HCT116 (cell line): ENCODE measurements at regions not wholly inside any gene's neighbourhood (a gene's known extent, or its start where the extent isn't known, plus 50 kb on each side); places are given as distances from the start of the nearest gene placed in this dataset.

Source experiments
- ATAC-seq: fragments of 200-7000 bp; cut with Tn5 transposase; 2 replicates; pipeline ENCODE4 v1.9.1; 2020; ENCODE audit warnings: mild to moderate bottlenecking, moderate library complexity
- BruUV-seq: library from RNA; stranded (reverse); fragments of 400-500 nt; replicated peaks from 2 replicates; lab custom pipeline; 2021; lab: Mats Ljungman, UMichigan
- CTCF ChIA-PET: fragments of 300-600 bp; sonication (Branson Sonifier 250); formaldehyde crosslinking; loops from one replicate; lab custom pipeline; 2021; ENCODE audit warnings: antibody characterized with exemption; lab: Charles Lee
- POLR2A ChIA-PET: fragments of 300-600, 350-600 bp; sonication (Branson Sonifier 250); formaldehyde crosslinking; loops from one replicate; lab custom pipeline; 2021; ENCODE audit warnings: antibody characterized with exemption; lab: Charles Lee
- RAD21 ChIA-PET, 2 experiments: fragments of 300-600 bp; sonication (Branson Sonifier 250); formaldehyde crosslinking; loops; one replicate each; lab custom pipeline; 2023; ENCODE audit warnings: low total read pairs in 2 of 2; ENCODE audit not compliant: uncharacterized antibody in 2 of 2, unreplicated experiment in 2 of 2, low non-redundant PET in 1 of 2; lab: Charles Lee
- DNase-seq: peaks from one replicate; pipeline ENCODE4 v3.0.0-alpha.2; 2010; ENCODE audit warnings: low read depth, low spot score
- H2AFZ ChIP-seq: fragments of 200-600 bp; shearing (Covaris generic), sonication (generic); 2 replicates; pipeline ENCODE4 v1.6.1; 2017; ENCODE audit warnings: low read depth, mixed run types, mixed read lengths, antibody characterized with exemption, low read length; ENCODE audit not compliant: poor library complexity, severe bottlenecking
- H3K27ac ChIP-seq: 2 replicates; pipeline ENCODE4 v1.5.1; 2012; ENCODE audit warnings: low read depth, low read length
- H3K27me3 ChIP-seq: fragments of 200-600 bp; sonication (generic); 2 replicates; pipeline ENCODE4 v1.6.1; 2016; ENCODE audit warnings: mixed run types, low read length, mixed read lengths; ENCODE audit not compliant: insufficient read depth
- H3K36me3 ChIP-seq, 2 experiments: fragments of 200-500 bp in 1 of 2; fragments of 200-600 bp in 1 of 2; sonication (Bioruptor generic) in 1 of 2; sonication (generic) in 1 of 2; 2 replicates each; pipeline versions ENCODE4 v1.5.1 to v1.6.1; 2014 to 2016; ENCODE audit warnings: low read length in 2 of 2, inconsistent platforms in 1 of 2, mixed read lengths in 1 of 2, mixed run types in 1 of 2; ENCODE audit not compliant: insufficient read depth in 2 of 2, control insufficient read depth in 1 of 2
- H3K4me1 ChIP-seq, 2 experiments: fragments of 200-600 bp in 1 of 2; sonication (generic) in 1 of 2; 2 replicates each; pipeline versions ENCODE4 v1.5.1 to v1.6.1; 2012 to 2017; ENCODE audit warnings: low read length in 2 of 2, inconsistent platforms in 1 of 2, mild to moderate bottlenecking in 1 of 2, mixed read lengths in 1 of 2, mixed run types in 1 of 2, moderate library complexity in 1 of 2; ENCODE audit not compliant: insufficient read depth in 2 of 2, control insufficient read depth in 1 of 2
- H3K4me2 ChIP-seq: fragments of 200-600 bp; sonication (generic); 2 replicates; pipeline ENCODE4 v1.6.1; 2017; ENCODE audit warnings: mixed run types, low read length, mixed read lengths
- H3K4me3 ChIP-seq, 2 experiments: fragments of 200-600 bp in 1 of 2; sonication (generic) in 1 of 2; replicated peaks in 1 of 2; 2 replicates each; pipeline ENCODE4 v1.5.1; 2011 to 2016; ENCODE audit warnings: low read length in 2 of 2, control low read depth in 1 of 2, low read depth in 1 of 2, mild to moderate bottlenecking in 1 of 2, mixed read lengths in 1 of 2, mixed run types in 1 of 2
- H3K79me2 ChIP-seq: fragments of 200-600 bp; sonication (generic); 2 replicates; pipeline ENCODE4 v1.6.1; 2017; ENCODE audit warnings: mild to moderate bottlenecking, mixed run types, low read length, moderate library complexity, mixed read lengths; ENCODE audit not compliant: insufficient read depth
- H3K9ac ChIP-seq: fragments of 200-600 bp; sonication (generic); 2 replicates; pipeline ENCODE4 v1.6.1; 2016; ENCODE audit warnings: low read length, mixed read lengths
- H3K9me2 ChIP-seq: fragments of 200-600 bp; sonication (generic), shearing (Covaris generic); 2 replicates; pipeline ENCODE4 v1.6.1; 2017; ENCODE audit warnings: mixed run types, mild to moderate bottlenecking, moderate library complexity; ENCODE audit not compliant: insufficient read depth
- H3K9me3 ChIP-seq, 2 experiments: fragments of 200-500 bp in 1 of 2; fragments of 200-600 bp in 1 of 2; sonication (Bioruptor generic) in 1 of 2; sonication (generic) in 1 of 2; 2 replicates each; pipeline ENCODE4 v1.6.1; 2014 to 2017; ENCODE audit warnings: low read length in 2 of 2, mixed read lengths in 2 of 2, inconsistent platforms in 1 of 2, low read depth in 1 of 2, mild to moderate bottlenecking in 1 of 2, mixed run types in 1 of 2, moderate library complexity in 1 of 2; ENCODE audit not compliant: control insufficient read depth in 1 of 2, insufficient read depth in 1 of 2
- H4K20me1 ChIP-seq: fragments of 200-600 bp; sonication (generic), shearing (Covaris generic); 2 replicates; pipeline ENCODE4 v1.6.1; 2017; ENCODE audit warnings: mixed run types, mild to moderate bottlenecking, moderate library complexity; ENCODE audit not compliant: insufficient read depth
- CBX3 ChIP-seq: IDR thresholded peaks from 2 replicates; pipeline ENCODE4 v1.6.1; 2012; ENCODE audit warnings: low read depth
- CEBPB ChIP-seq: IDR thresholded peaks from 2 replicates; pipeline ENCODE4 v1.6.1; 2012; ENCODE audit warnings: low read depth
- CTCF ChIP-seq, 3 experiments: fragments of 200-600 bp in 1 of 3; sonication (generic) in 1 of 3; IDR thresholded peaks in 2 of 3; conservative IDR thresholded peaks in 1 of 3; 2 replicates each; pipeline ENCODE4 v1.5.1; 2012 to 2017; ENCODE audit warnings: low read depth in 2 of 3, low read length in 2 of 3, antibody characterized with exemption in 1 of 3, borderline replicate concordance in 1 of 3, control low read depth in 1 of 3, mild to moderate bottlenecking in 1 of 3, mixed read lengths in 1 of 3, mixed run types in 1 of 3, moderate library complexity in 1 of 3; ENCODE audit not compliant: insufficient read depth in 1 of 3
- EGR1 ChIP-seq: IDR thresholded peaks from 2 replicates; pipeline ENCODE4 v1.6.1; 2012; ENCODE audit warnings: low read depth
- EZH2 ChIP-seq: fragments of 200-600 bp; sonication (generic); IDR thresholded peaks from 2 replicates; pipeline ENCODE4 v1.6.1; 2017; ENCODE audit warnings: antibody characterized with exemption, mixed run types
- EZH2phosphoT487 ChIP-seq: fragments of 200-600 bp; IDR thresholded peaks from 2 replicates; pipeline ENCODE4 v1.6.1; 2018; ENCODE audit warnings: antibody characterized with exemption, borderline replicate concordance
- FOSL1 ChIP-seq: IDR thresholded peaks from 2 replicates; pipeline ENCODE4 v1.6.1; 2012; ENCODE audit warnings: low read depth
- JUND ChIP-seq: IDR thresholded peaks from 2 replicates; pipeline ENCODE4 v1.6.1; 2012
- POLR2A ChIP-seq: IDR thresholded peaks from 2 replicates; pipeline ENCODE4 v1.7.0; 2011; ENCODE audit warnings: borderline replicate concordance; ENCODE audit not compliant: insufficient read depth, insufficient read length; ENCODE audit errors: extremely low read depth
- SIN3A ChIP-seq: IDR thresholded peaks from 2 replicates; pipeline ENCODE4 v1.6.1; 2012; ENCODE audit warnings: low read depth
- YY1 ChIP-seq: IDR thresholded peaks from 2 replicates; pipeline ENCODE4 v1.6.1; 2011; ENCODE audit warnings: low read length, low read depth, moderate library complexity, mild to moderate bottlenecking; ENCODE audit not compliant: insufficient replicate concordance; ENCODE audit errors: extremely low read depth
- ZBTB33 ChIP-seq: IDR thresholded peaks from 2 replicates; pipeline ENCODE4 v1.6.1; 2011; ENCODE audit warnings: mild to moderate bottlenecking, low read length, moderate library complexity; ENCODE audit not compliant: insufficient replicate concordance; ENCODE audit errors: extremely low read depth
- ZFX ChIP-seq: fragments of 450-650 bp; IDR thresholded peaks from 2 replicates; pipeline ENCODE4 v1.6.1; 2017
- intact Hi-C: fragments of 100-400 bp; cut with micrococcal nuclease; formaldehyde crosslinking; loops from 2 replicates; pipeline ENCODE4 v1.10.0; 2022
- TF ChIP-seq, protein P1 (sequence below): IDR thresholded peaks from 2 replicates; pipeline ENCODE4 v1.6.1; 2012
- TF ChIP-seq, protein P2 (sequence below): IDR thresholded peaks from 2 replicates; pipeline ENCODE4 v1.6.1; 2012
- TF ChIP-seq, protein P3 (sequence below): IDR thresholded peaks from 2 replicates; pipeline ENCODE4 v1.6.1; 2012; ENCODE audit warnings: low read depth

GRCh38 chr9:13865869-13866268, 448.1 kb downstream of the NFIB start (continued):
- no peak for TF ChIP-seq CTCF (IDR thresholded peaks at IDR 0.05 in 2 of 3, conservative IDR thresholded peaks at IDR 0.05 in 1 of 3; ENCODE audit: borderline replicate concordance in 1 of 3, insufficient read depth in 1 of 3, low read depth in 2 of 3, low read length in 2 of 3)
- TF ChIP-seq EZH2phosphoT487 = no peak
- TF ChIP-seq POLR2A = no peak
- TF ChIP-seq ZBTB33 = no peak
- TF ChIP-seq CBX3 = no peak
- no peak for TF ChIP-seq ZFX

DNA sequence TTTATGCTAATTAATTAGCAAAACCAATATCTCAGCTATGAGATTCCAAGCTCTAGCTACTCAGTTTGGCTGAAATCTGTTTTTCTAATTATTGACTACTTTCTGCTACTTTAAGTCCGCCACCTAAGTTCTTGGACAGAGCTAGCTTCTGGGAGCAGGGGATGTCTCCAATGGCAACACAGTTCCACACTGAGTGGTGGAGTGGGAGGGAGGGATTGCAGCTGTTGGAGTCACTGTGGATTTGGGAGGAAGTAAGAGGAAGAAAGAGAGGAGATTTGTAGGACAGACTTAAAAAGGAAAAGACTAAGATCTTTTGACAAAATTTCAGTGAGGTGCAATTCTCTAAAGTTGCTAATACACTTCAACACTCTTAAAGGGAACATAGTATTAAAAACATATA, 450.8 kb downstream of the NFIB start:
- Histone ChIP-seq H3K79me2 (no peaks in the 10 kb centered on the region), H3K27ac (no peak overlapping the region), H3K9me2 (no peaks in the 10 kb centered on the region), H3K9me3 (no peaks in the 10 kb centered on the region), H3K9ac (no peak overlapping the region), H3K4me3 (no peak overlapping the region), H3K27me3 (no peaks in the 10 kb centered on the region), H3K4me1 (no peaks in the 10 kb centered on the region), H3K36me3 (no peaks in the 10 kb centered on the region), H2AFZ (no peak overlapping the region), H3K4me2 (no peak overlapping the region), H4K20me1 (no peaks in the 10 kb centered on the region)
- POLR2A ChIA-PET = no interaction called here
- no peak for DNase-seq
- RAD21 ChIA-PET = no interaction called here
- no TSS peak for BruUV-seq
- no peak for ATAC-seq
- intact Hi-C loops = no loop called here
- CTCF ChIA-PET = no interaction called here
- TF ChIP-seq EGR1 = no peak
- TF ChIP-seq, protein P1, sequence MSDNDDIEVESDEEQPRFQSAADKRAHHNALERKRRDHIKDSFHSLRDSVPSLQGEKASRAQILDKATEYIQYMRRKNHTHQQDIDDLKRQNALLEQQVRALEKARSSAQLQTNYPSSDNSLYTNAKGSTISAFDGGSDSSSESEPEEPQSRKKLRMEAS = no peak
- TF ChIP-seq, protein P2, sequence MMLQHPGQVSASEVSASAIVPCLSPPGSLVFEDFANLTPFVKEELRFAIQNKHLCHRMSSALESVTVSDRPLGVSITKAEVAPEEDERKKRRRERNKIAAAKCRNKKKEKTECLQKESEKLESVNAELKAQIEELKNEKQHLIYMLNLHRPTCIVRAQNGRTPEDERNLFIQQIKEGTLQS = no peak
- no peak for TF ChIP-seq SIN3A
- no peak for TF ChIP-seq YY1
- TF ChIP-seq CTCF (IDR thresholded peaks at IDR 0.05 in 2 of 3, conservative IDR thresholded peaks at IDR 0.05 in 1 of 3; ENCODE audit: borderline replicate concordance in 1 of 3, insufficient read depth in 1 of 3, low read depth in 2 of 3, low read length in 2 of 3) = no peak
- no peak for TF ChIP-seq ZFX
- no peak for TF ChIP-seq FOSL1
- TF ChIP-seq, protein P3, sequence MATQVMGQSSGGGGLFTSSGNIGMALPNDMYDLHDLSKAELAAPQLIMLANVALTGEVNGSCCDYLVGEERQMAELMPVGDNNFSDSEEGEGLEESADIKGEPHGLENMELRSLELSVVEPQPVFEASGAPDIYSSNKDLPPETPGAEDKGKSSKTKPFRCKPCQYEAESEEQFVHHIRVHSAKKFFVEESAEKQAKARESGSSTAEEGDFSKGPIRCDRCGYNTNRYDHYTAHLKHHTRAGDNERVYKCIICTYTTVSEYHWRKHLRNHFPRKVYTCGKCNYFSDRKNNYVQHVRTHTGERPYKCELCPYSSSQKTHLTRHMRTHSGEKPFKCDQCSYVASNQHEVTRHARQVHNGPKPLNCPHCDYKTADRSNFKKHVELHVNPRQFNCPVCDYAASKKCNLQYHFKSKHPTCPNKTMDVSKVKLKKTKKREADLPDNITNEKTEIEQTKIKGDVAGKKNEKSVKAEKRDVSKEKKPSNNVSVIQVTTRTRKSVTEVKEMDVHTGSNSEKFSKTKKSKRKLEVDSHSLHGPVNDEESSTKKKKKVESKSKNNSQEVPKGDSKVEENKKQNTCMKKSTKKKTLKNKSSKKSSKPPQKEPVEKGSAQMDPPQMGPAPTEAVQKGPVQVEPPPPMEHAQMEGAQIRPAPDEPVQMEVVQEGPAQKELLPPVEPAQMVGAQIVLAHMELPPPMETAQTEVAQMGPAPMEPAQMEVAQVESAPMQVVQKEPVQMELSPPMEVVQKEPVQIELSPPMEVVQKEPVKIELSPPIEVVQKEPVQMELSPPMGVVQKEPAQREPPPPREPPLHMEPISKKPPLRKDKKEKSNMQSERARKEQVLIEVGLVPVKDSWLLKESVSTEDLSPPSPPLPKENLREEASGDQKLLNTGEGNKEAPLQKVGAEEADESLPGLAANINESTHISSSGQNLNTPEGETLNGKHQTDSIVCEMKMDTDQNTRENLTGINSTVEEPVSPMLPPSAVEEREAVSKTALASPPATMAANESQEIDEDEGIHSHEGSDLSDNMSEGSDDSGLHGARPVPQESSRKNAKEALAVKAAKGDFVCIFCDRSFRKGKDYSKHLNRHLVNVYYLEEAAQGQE = no peak
- no peak for TF ChIP-seq CEBPB
- no peak for TF ChIP-seq JUND
- no peak for TF ChIP-seq EZH2
